SH-SY5Y (cell line): ENCODE measurements at regions not wholly inside any gene's neighbourhood (a gene's known extent, or its start where the extent isn't known, plus 50 kb on each side); places are given as distances from the start of the nearest gene placed in this dataset.

Experiments used
- GATA2 ChIP-seq: IDR thresholded peaks from 2 replicates; pipeline ENCODE4 v1.6.1; 2011; ENCODE audit warnings: mild to moderate bottlenecking, low read depth, low read length
- GATA3 ChIP-seq: IDR thresholded peaks from 2 replicates; pipeline ENCODE4 v1.6.1; 2011; ENCODE audit warnings: low read depth, mild to moderate bottlenecking, low read length, moderate library complexity

DNA sequence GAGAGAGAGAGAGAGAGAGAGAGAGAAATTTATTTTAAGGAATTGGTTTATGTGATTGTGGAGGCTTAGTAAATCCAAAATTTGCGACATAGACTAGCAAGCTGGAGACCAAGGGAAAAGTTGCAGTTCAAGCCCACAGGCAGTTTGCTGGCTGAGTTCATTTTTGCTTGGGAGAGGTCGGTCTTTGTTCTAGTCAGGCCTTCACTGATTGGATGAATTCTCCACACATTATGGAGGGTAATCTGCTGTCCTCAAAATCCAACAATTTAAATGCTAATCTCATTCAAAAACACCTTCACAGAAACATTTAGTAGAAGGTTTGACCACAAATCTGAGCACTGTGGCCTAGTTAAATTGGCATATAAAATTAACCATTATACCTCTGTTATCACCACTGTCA is 439.6 kb downstream of the EPM2A start:
- TF ChIP-seq GATA2 (no peak), GATA3 (no peak)
